NK-92 treated with Interleukin-12 subunit alpha and Interleukin-12 subunit beta, amount 100 ng/mL, for 24 hours (cell line): ENCODE measurements at regions not wholly inside any gene's neighbourhood (a gene's known extent, or its start where the extent isn't known, plus 50 kb on each side); places are given as distances from the start of the nearest gene placed in this dataset.

ENCODE experiments used
- DNase-seq: peaks from one replicate; lab custom pipeline; 2025; lab: John Stamatoyannopoulos, UW

DNA sequence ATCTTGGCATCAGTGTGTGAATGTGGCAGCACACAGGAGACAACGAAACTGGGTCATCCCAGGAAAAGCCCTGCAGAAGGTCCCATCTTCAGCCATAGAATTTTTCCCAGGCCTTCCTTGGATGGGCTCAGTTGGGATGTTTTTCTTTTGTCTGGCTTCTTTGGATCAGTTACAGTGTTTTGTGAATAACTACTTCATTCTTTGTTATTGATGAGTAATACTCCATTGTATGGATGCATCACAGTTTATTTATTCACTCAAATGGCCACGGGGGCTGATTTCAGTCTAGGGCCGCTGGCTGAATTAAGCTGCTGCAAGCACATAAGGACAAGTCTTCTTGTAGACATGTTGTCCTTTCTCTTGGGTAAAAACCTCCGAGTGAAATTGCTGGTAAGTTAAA lies 81.3 kb upstream of the CD93 start:
- no peak for DNase-seq

DNA sequence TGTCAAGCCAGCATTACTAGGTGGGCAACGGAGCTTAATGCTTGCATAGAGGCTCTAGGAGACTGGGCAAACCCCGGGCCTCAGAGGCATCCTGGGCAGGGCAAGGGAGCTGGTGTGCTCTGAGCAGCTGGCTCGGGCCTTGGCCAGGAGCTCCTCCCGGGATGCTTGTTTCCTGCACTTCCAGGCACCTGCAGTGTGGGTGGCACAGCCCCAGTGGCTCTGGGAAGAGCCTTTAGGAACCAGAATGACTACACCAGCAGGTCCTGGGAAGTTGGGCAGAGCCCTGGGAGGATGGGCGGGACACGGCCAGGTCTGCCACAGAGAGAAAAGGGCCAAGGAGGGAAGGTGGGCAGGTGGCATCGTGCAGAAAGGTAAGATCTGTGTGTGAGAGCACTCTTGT lies 80.4 kb upstream of the CD93 start:
- DNase-seq: no peak

- DNase-seq: no peak
Measured at GRCh38 chr20:23165964-23166363, 79.8 kb upstream of the CD93 start.

GRCh38 chr20:23165307-23165750 lies 79.2 kb upstream of the CD93 start:
- no peak for DNase-seq

GRCh38 chr20:23164176-23164601 lies 78.1 kb upstream of the CD93 start:
- DNase-seq: no peak

DNA sequence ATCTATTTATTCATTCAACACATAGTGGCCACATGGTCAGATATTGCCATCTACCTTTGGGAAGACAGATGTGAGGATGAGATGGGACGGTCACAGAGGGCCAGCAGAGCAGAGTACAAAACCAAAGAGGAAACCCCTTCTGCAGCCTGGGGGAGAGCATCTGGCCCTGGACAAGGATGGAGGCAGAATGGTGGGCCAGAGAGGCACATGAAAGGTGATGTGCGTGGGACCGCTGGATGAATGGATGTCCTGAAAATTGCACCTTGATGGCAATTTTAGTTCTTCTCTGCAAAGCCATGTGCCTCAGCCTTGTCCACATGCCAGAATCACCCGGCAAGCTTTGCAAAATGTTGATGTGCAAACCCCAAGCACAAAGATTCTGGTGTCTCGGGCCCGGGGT lies 77.4 kb upstream of the CD93 start:
- DNase-seq: no peak

DNA sequence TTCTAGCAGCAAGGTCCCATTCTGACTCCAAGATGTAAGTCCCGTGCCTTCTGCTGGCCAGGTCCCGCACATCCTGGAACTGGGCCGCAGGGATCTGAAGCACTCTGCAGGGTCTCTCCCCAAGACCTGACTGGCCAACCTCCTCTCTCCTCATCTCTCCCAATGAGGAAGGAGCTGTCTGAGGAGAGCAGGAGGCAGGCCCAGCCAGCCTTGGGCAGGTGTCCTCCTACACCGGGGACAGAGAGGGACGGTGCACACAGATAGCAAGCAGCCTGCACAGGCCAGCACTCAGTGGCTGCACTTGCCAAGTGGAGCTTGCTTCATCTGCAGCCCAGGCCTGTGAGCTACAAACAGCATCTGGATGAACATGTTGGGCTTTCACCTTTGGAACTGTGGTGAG lies 76.8 kb upstream of the CD93 start:
- no peak for DNase-seq

DNA sequence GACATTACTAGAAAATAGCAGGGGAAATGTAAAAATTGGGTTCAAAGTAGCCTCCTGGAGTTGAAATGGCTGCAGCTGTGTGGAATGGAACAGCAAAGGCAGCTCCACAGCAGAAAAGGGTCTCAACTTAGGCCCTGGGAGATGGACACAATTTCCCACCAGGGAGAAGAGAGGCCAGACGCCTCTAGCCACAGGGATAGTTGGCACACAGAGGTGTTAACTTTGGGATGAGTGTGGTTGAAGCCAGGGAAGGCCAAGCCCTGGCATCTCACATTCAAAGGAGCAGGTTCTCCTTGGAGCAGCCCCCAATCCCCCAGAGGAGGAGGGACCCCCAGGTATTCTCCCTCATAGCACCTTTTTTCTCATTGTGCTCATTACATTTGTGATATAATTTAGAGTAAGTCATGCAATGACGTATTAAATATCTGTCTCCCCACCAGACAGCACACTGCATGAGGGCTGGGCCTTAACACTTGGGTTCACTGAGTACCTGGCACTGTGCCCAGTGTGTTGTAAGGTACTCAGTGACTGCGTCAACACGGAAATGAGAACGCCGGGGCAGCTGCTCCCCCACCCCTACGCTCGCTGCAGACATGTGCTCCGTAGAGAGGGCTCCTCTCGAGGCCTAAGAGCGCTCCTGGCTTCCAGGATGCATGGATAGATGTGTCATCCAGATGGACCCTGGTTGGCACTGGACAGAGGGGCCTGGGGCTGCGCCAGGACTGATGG lies 76.0 kb upstream of the CD93 start:
- DNase-seq: no peak

DNA sequence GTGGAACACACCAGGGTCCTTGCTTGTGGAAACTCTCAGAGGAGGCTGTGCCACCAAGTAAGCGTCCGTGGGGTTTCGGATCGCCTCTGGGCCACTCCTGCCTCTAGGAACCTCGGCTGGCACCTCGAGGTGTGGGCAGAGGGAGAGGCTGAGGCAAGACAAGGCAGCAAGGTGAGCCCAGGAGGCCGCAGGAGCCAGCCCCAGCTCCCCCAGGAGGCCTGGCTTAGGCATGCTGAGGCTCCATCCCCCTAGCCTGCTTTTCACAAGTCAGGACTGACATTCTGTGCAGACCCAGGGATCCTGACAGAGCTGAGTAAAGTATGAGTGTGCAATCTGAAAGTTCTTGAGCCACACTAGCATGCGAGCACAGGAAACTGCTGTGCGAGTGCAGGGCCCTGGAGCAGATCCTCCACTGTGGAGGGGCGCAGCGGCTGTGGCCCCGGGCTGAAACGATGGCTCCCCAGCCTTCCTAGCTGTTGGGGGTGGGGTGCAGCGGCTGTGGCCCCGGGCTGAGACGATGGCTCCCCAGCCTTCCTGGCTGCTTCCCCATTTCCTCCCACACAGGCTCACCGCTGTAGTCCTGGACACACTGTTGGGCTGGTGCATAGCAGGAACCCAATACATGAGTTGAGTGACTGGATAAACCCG lies 75.2 kb upstream of the CD93 start:
- no peak for DNase-seq

DNA sequence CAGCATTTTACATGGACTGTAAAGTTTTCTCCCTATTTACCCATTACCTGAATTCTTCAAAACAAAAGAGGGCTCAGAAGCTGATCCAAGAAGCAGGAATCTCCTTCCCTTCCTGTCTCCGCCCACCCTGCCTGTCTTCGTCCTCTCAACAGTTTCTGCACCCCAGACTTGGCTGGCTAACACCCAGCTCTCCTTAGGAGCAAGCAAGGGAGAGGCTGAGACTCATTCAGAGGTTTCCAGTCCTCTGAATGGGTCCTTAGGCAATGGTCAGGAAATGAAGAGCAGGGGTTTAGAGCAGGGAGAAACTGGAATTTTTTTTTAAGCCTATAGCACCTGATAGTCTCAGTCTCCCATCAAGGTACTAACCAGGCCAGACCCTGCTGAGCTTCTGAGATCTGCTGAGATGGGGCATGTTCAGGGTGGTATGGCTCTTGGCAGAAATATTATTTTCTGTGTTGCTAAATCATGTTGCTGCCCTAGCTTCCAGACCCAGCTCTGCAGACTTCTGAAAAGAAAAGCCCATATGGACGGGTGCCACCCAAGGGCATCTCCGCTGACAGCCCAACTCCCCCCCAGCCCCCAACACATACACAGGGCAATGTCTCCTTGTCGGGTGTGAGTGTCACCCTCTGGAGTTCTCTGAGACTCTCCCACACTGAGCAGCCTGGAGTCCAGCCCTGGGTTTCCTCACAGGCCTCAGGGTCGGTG lies 74.6 kb upstream of the CD93 start:
- no peak for DNase-seq

GRCh38 chr20:23159947-23160318 lies 73.8 kb upstream of the CD93 start:
- no peak for DNase-seq

GRCh38 chr20:23159256-23159946 lies 73.3 kb upstream of the CD93 start:
- no peak for DNase-seq

GRCh38 chr20:23157734-23158133 lies 71.6 kb upstream of the CD93 start:
- no peak for DNase-seq

- DNase-seq: no peak
Measured at GRCh38 chr20:23156842-23157423, 70.8 kb upstream of the CD93 start.

- no peak for DNase-seq
Measured at GRCh38 chr20:23156170-23156841, 70.2 kb upstream of the CD93 start.

DNA sequence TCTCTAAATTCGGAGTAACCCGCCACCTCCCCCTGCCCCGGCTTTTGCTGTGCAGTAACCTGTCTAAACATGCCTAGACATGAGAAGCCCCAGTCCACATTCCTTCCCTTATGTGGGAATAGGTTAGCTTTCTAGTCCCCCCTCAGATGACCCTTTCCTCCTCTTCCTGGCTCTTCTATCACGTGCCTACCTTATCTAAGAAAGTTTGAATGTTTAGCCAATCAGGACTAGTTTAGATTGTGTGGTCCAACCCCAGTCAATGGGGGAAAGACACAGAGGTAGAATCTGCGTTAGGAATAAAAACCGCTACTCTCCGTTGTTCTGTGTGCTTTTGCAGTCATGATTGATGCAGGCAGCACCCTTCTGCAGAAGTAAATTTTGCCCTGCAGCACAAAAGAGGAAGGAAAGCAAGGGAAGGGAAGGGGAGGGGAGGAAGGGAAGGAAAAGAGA lies 69.0 kb upstream of the CD93 start:
- DNase-seq: no peak

DNA sequence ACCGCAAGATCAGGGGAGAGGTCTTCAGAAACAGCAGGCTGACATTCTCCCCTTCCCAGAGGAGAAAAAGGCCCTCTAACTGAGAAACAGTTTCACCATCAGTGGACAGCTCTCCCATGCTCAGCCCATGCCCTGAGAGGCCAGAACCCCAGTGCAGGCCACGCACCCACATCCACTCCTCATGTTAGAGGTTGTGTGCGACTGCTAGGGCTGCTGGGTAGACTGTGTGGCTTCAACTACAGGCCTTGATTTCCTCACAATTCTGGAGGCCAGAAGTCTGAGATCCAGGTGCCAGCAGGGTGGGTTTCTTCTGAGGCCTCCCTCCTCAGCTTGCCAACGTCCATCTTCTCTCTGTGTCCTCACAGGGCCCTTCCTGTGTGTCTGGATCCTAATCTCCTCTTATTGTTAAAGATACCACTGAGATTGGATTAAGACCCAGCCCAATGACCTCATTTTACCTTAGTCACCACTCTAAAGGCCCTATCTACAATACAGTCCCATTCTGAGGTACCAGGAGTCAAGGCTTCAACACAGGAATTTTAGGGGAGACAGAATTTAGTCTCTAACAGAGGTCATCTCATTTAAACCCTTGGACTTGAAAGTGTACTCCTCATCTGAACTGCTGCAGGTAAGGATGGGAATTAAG lies 67.7 kb upstream of the CD93 start:
- DNase-seq: no peak

- DNase-seq: no peak
Measured at GRCh38 chr20:23152902-23153301, 66.8 kb upstream of the CD93 start.

DNA sequence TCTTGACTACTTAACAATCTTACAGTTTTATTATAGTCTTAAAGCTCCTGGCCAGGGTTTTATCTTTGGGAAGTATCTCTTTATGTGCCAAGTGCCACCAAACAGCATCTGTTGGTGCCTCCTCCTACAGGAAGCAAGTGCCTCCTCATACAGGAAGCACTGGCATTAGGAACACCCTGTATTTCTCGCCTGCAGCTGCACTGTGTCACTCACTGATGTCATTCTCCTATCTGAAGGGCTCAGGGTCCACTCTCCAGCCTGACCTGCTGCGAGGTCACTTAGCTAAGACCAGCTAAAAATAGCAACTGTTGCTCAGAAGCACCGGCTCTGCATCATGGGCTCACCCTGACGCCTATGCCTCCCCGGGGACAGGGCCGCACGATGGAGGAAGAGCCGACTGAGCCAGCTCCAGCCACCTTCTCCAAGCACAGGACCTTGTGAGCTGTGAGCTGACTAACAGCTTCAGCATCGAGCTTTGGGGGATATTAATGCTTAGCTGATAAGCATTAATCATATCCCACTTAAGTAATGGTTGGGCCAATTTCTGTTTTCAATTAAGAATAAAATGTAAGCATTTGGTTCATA lies 66.3 kb upstream of the CD93 start:
- no peak for DNase-seq

DNA sequence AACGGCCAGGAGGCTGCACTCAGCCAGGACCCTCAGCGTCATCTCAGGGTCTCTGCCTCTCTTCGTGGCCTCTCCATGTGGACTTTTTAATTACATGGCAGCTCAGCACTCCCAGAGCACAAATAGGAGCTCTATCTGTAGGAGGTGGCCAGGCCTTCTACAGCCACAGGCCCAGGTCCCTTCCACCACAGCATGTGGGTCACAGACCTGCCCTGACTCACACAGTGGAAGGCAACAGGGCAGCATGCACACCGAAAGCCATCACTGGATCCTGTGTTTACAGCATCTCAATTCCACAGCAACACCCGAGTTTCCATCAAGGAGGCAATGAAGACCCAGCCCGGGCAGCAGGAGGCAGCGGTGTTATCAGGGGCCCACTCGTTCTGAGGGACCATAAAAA lies 65.8 kb upstream of the CD93 start:
- no peak for DNase-seq
